Pancreas (tissue), 10 donors: ENCODE measurements at regions not wholly inside any gene's neighbourhood (a gene's known extent, or its start where the extent isn't known, plus 50 kb on each side); places are given as distances from the start of the nearest gene placed in this dataset.

Experiments used
- ATAC-seq, 4 donors: fragments of 200-7000 bp; cut with Tn5 transposase; one replicate each; pipeline versions ENCODE4 v1.8.0 to v1.9.1; 2020; ENCODE audit warnings: mild to moderate bottlenecking in 4 of 4, moderate library complexity in 4 of 4
- DNase-seq, 6 donors: peaks; one replicate each; pipeline ENCODE4 v3.0.0-alpha.2; 2020
- FAIRE-seq: peaks from 2 replicates; lab custom pipeline; 2012; peaks lifted over from hg19 to GRCh38; lab: Jason Lieb, UNC
- H3K27ac ChIP-seq, 4 donors: fragments of 200-600 bp; sonication (generic); 1 replicate in 3 of 4; 2 replicates in 1 of 4; pipeline versions ENCODE4 v1.5.0 to v1.8.0; 2020
- H3K27me3 ChIP-seq, 4 donors: fragments of 200-600 bp; one replicate each; pipeline ENCODE4 v1.8.0; 2021
- H3K36me3 ChIP-seq, 3 donors: fragments of 200-600 bp; sonication (generic) in 1 of 3; one replicate each; pipeline versions ENCODE4 v1.5.0 to v1.8.0; 2020 to 2021
- H3K4me1 ChIP-seq, 3 donors: fragments of 200-600 bp; one replicate each; pipeline ENCODE4 v1.8.0; 2021
- H3K4me3 ChIP-seq, 4 donors: fragments of 200-600 bp; sonication (generic) in 2 of 4; one replicate each; pipeline versions ENCODE4 v1.5.0 to v1.8.0; 2020 to 2021
- H3K9me3 ChIP-seq, 4 donors: fragments of 200-600 bp; one replicate each; pipeline ENCODE4 v1.8.0; 2021
- CTCF ChIP-seq, 4 donors: fragments of 200-600 bp; sonication (generic) in 3 of 4; IDR thresholded peaks; one replicate each; pipeline versions ENCODE4 v1.5.0 to v1.8.0; 2021; ENCODE audit warnings: antibody characterized with exemption in 4 of 4
- WGBS, 2 donors: extraction: QIAGEN DNeasy Blood & Tissue Kit; methylation state at CpG; one replicate each; pipeline ENCODE4 v1.1.7; 2013; 5-methylcytosine and 5-hydroxymethylcytosine counted together
- intact Hi-C, 3 donors: fragments of 100-400 bp; cut with DNase I; formaldehyde crosslinking; loops; one replicate each; pipeline versions ENCODE4 v1.11.1 to v1.14.2; 2022
- donor health status: healthy with polysubstance abuse.
- donor health status: DM: no; HTN: no; CAD: no; lungs with moderate emphysema.
- donor health status: DM: no; HTN: no; CAD: no.
- donor health status: control.
- donor health status: control.
- donor health status: Bipolar disorder and iron deficiency.
- donor health status: DM: yes; HTN: yes; CAD: no.
- donor health status: DM: no; HTN: no; CAD: no.
- donor health status: DM: no; HTN: no; CAD: no.
- donor health status: DM: yes; HTN: yes; CAD: no.

- FAIRE-seq (no peak), DNase-seq (no peak), ATAC-seq (no peak)
- Histone ChIP-seq H3K27me3 (no peaks in the 10 kb centered on the region), H3K4me1 (peaks cover 21 to 59% (median 30%) of the 10 kb centered on the region in 3 donors), H3K36me3 (no peaks in the 10 kb centered on the region), H3K27ac (no peak overlapping the region), H3K4me3 (no peak overlapping the region), H3K9me3 (no peaks in the 10 kb centered on the region)
- intact Hi-C loops: loop anchor here in 1 of 3 donors (10.0 kb wide), 1 partner anchor 207 kb away; the partner anchor contains the start of gene MARCKS
- 77 to 82% methylated on average over 4 of the region's 4 CpGs for WGBS, 2 donors
- TF ChIP-seq CTCF (IDR thresholded peaks at IDR 0.05): no peak
Observed at GRCh38 chr6:113647143-113647889, 209.8 kb upstream of the MARCKS start.

- WGBS, 2 donors: 43 to 44% methylated on average over 1 of the region's 1 CpG
- H3K27ac ChIP-seq: peak overlapping the region; percentile 5 to 75 (median 66)
- ATAC-seq (peak in 3 of 4 donors; percentile 16 to 59 (median 36)), DNase-seq (no peak), FAIRE-seq (no peak)
- no peak for TF ChIP-seq CTCF (IDR thresholded peaks at IDR 0.05)
- H3K4me3 ChIP-seq: peak overlapping the region in 1 of 4 donors; percentile 25
- H3K36me3 ChIP-seq: no peaks in the 10 kb centered on the region
- H3K27me3 ChIP-seq: no peaks in the 10 kb centered on the region
- intact Hi-C loops: loop anchor here in 1 of 3 donors (10.0 kb wide), 1 partner anchor 206 kb away; the partner anchor contains the start of gene MARCKS
- H3K4me1 ChIP-seq: peaks cover 21 to 52% (median 21%) of the 10 kb centered on the region in 3 donors
- H3K9me3 ChIP-seq: no peaks in the 10 kb centered on the region
Observed at GRCh38 chr6:113648698-113649097, 208.4 kb upstream of the MARCKS start.

GRCh38 chr6:113649276-113649675 lies 207.9 kb upstream of the MARCKS start:
- H3K4me1 ChIP-seq: peaks cover 15 to 49% (median 16%) of the 10 kb centered on the region in 3 donors
- H3K27ac ChIP-seq: peak overlapping the region; percentile 5 to 75 (median 66)
- ATAC-seq (peak; percentile 83 to 94 (median 90)), FAIRE-seq (no peak), DNase-seq (peak in 4 of 6 donors; percentile 53 to 76 (median 72))
- no peaks in the 10 kb centered on the region for H3K36me3 ChIP-seq
- no peaks in the 10 kb centered on the region for H3K9me3 ChIP-seq
- intact Hi-C loops: loop anchor here in 1 of 3 donors (10.0 kb wide), 1 partner anchor 206 kb away; the partner anchor contains the start of gene MARCKS
- peak overlapping the region in 1 of 4 donors; percentile 25 for H3K4me3 ChIP-seq
- H3K27me3 ChIP-seq: no peaks in the 10 kb centered on the region
- WGBS, 2 donors: 26 to 33% methylated on average over 6 of the region's 6 CpGs
- no peak for TF ChIP-seq CTCF (IDR thresholded peaks at IDR 0.05)

- no peak for ATAC-seq
- DNase-seq: no peak
- no peak for FAIRE-seq
- Histone ChIP-seq H3K9me3 (no peaks in the 10 kb centered on the region), H3K27me3 (no peaks in the 10 kb centered on the region), H3K36me3 (no peaks in the 10 kb centered on the region), H3K4me1 (peaks cover 13 to 47% (median 18%) of the 10 kb centered on the region in 3 donors), H3K27ac (peak overlapping the region in 3 of 4 donors; percentile 6 to 75 (median 73)), H3K4me3 (no peak overlapping the region)
- WGBS, 2 donors: 66 to 80% methylated on average over 6 of the region's 6 CpGs
- intact Hi-C loops: loop anchor here in 1 of 3 donors (10.0 kb wide), 1 partner anchor 205 kb away; the partner anchor contains the start of gene MARCKS
- no peak for TF ChIP-seq CTCF (IDR thresholded peaks at IDR 0.05)
Observed at GRCh38 chr6:113649880-113650609, 207.1 kb upstream of the MARCKS start.
